OCI-LY1 (cell line): ENCODE measurements at regions not wholly inside any gene's neighbourhood (a gene's known extent, or its start where the extent isn't known, plus 50 kb on each side); places are given as distances from the start of the nearest gene placed in this dataset.

ENCODE experiments used
- EZH2 ChIP-seq: fragments of 200-600 bp; sonication (generic), shearing (Covaris generic); IDR thresholded peaks from 2 replicates; pipeline ENCODE4 v1.8.0; 2017; ENCODE audit warnings: borderline replicate concordance, mixed run types, mild to moderate bottlenecking, antibody characterized with exemption, low read length, moderate library complexity, mixed read lengths
- TF ChIP-seq, protein P1 (sequence below): fragments of 200-600 bp; sonication (generic), shearing (Covaris generic); IDR thresholded peaks from 2 replicates; pipeline ENCODE4 v1.5.1; 2017; ENCODE audit warnings: mild to moderate bottlenecking, antibody characterized with exemption, low read length, moderate library complexity, mixed read lengths

DNA sequence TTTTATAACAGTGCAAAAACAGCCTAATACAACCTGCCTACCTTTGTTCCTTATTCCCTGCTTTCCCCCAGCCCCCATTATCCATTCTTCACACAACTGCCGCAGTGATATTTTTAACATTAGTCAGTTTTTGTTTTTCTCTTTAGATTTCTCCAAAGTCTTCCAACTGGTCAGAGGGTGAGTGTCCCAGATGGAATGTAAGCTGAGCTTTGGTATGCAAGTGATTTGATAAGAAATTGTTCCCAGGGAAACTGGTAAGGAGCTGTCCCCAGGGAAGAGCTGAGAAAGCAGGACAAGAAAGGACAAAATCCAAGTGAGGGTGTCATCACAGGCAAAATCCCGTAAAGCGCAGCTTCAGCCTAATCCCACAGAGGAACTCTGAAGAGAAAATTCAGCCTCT is 475.5 kb upstream of the ADGRL3 start:
- TF ChIP-seq, protein P1, sequence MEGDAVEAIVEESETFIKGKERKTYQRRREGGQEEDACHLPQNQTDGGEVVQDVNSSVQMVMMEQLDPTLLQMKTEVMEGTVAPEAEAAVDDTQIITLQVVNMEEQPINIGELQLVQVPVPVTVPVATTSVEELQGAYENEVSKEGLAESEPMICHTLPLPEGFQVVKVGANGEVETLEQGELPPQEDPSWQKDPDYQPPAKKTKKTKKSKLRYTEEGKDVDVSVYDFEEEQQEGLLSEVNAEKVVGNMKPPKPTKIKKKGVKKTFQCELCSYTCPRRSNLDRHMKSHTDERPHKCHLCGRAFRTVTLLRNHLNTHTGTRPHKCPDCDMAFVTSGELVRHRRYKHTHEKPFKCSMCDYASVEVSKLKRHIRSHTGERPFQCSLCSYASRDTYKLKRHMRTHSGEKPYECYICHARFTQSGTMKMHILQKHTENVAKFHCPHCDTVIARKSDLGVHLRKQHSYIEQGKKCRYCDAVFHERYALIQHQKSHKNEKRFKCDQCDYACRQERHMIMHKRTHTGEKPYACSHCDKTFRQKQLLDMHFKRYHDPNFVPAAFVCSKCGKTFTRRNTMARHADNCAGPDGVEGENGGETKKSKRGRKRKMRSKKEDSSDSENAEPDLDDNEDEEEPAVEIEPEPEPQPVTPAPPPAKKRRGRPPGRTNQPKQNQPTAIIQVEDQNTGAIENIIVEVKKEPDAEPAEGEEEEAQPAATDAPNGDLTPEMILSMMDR: no peak
- no peak for TF ChIP-seq EZH2
